Erythroblast (primary cell): ENCODE measurements at regions not wholly inside any gene's neighbourhood (a gene's known extent, or its start where the extent isn't known, plus 50 kb on each side); places are given as distances from the start of the nearest gene placed in this dataset.

ENCODE experiments used
- GATA1 ChIP-seq: IDR thresholded peaks from 2 replicates; pipeline ENCODE4 v1.6.1; 2011; ENCODE audit warnings: low read depth, mild to moderate bottlenecking, control low read depth, low read length, moderate library complexity
- POLR2A ChIP-seq: IDR thresholded peaks from 2 replicates; pipeline ENCODE4 v1.6.1; 2011; ENCODE audit warnings: mild to moderate bottlenecking, low read length

DNA sequence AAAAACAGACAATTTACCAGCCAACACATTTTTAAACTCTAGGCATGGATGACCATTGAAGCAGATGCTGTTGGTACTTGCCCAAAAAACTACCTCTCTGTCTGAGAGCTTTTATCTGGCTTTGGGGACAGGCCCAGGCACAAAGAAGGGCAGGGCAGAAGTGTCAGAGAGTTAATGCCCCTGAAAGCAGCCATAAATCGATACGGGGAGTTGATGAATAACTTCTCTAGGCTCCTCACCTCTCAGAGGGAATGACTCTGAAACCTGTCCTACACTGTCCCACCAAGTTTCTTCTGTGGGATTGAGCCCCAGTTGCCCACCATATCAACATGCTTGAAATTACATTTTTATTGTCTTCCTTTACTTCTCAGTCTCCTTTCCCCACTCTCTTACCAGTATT lies 113.0 kb upstream of the DAAM1 start:
- no peak for TF ChIP-seq POLR2A
- TF ChIP-seq GATA1 = no peak
